Breast epithelium (tissue), 3 donors: ENCODE measurements at regions not wholly inside any gene's neighbourhood (a gene's known extent, or its start where the extent isn't known, plus 50 kb on each side); places are given as distances from the start of the nearest gene placed in this dataset.

ENCODE experiments used
- CTCF ChIP-seq, 3 donors: fragments of 450-650 bp; IDR thresholded peaks; one replicate each; pipeline ENCODE4 v1.5.1; 2016 to 2017; ENCODE audit warnings: antibody characterized with exemption in 3 of 3, mild to moderate bottlenecking in 3 of 3, moderate library complexity in 3 of 3
- POLR2A ChIP-seq: fragments of 450-650 bp; IDR thresholded peaks from one replicate; pipeline ENCODE4 v1.6.1; 2016; ENCODE audit warnings: antibody characterized with exemption, mild to moderate bottlenecking, moderate library complexity
- POLR2AphosphoS5 ChIP-seq, 3 donors: sonication (generic); formaldehyde crosslinking; IDR thresholded peaks; one replicate each; pipeline ENCODE4 v1.6.1; 2017; ENCODE audit warnings: antibody characterized with exemption in 3 of 3

GRCh38 chr7:124398937-124399552, 366.2 kb upstream of the TMEM229A start:
- TF ChIP-seq POLR2A (no peak), CTCF (IDR thresholded peaks at IDR 0.05) (no peak), POLR2AphosphoS5 (IDR thresholded peaks at IDR 0.05) (no peak)
